ENCODE measurements at regions not wholly inside any gene's neighbourhood (a gene's known extent, or its start where the extent isn't known, plus 50 kb on each side); places are given as distances from the start of the nearest gene placed in this dataset.

DNA sequence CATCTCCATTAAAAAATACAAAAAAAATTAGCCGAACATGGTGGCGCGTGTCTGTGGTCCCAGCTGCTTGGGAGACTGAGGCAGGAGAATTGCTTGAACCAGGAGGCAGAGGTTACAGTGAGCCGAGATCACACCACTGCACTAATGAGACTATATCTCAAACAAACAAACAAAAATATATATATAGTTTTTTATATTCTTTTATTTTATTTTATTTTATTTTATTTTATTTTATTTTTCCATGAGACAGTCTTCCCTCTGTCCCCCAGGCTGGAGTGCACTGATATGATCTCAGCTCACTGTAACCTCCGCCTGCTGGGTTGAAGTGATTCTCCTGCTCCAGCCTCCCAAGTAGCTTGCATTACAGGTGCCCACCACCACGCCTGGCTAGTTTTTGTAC lies 79.5 kb downstream of the IRF2BPL start:
- TF ChIP-seq CTCF (IDR thresholded peaks at IDR 0.05 in 4 of 5, conservative IDR thresholded peaks at IDR 0.05 in 1 of 5) (no peak), POLR2A (IDR thresholded peaks at IDR 0.05) (no peak)
